ENCODE measurements at regions not wholly inside any gene's neighbourhood (a gene's known extent, or its start where the extent isn't known, plus 50 kb on each side); places are given as distances from the start of the nearest gene placed in this dataset.

- TF ChIP-seq CTCF (conservative IDR thresholded peaks at IDR 0.05; ENCODE audit: low read depth in 2 of 2) (no peak), CREB1 (CRISPR knock-in tag; IDR thresholded peaks at IDR 0.05; ENCODE audit: low read depth) (no peak), POLR2AphosphoS5 (IDR thresholded peaks at IDR 0.05; ENCODE audit: low read depth) (no peak), JUNB (IDR thresholded peaks at IDR 0.05; ENCODE audit: unreplicated experiment) (no peak), EZH2phosphoT487 (IDR thresholded peaks at IDR 0.05; ENCODE audit: unreplicated experiment) (no peak)
- TF ChIP-seq, protein P1, sequence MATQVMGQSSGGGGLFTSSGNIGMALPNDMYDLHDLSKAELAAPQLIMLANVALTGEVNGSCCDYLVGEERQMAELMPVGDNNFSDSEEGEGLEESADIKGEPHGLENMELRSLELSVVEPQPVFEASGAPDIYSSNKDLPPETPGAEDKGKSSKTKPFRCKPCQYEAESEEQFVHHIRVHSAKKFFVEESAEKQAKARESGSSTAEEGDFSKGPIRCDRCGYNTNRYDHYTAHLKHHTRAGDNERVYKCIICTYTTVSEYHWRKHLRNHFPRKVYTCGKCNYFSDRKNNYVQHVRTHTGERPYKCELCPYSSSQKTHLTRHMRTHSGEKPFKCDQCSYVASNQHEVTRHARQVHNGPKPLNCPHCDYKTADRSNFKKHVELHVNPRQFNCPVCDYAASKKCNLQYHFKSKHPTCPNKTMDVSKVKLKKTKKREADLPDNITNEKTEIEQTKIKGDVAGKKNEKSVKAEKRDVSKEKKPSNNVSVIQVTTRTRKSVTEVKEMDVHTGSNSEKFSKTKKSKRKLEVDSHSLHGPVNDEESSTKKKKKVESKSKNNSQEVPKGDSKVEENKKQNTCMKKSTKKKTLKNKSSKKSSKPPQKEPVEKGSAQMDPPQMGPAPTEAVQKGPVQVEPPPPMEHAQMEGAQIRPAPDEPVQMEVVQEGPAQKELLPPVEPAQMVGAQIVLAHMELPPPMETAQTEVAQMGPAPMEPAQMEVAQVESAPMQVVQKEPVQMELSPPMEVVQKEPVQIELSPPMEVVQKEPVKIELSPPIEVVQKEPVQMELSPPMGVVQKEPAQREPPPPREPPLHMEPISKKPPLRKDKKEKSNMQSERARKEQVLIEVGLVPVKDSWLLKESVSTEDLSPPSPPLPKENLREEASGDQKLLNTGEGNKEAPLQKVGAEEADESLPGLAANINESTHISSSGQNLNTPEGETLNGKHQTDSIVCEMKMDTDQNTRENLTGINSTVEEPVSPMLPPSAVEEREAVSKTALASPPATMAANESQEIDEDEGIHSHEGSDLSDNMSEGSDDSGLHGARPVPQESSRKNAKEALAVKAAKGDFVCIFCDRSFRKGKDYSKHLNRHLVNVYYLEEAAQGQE (IDR thresholded peaks at IDR 0.05; ENCODE audit: unreplicated experiment): no peak
These were observed 230.6 kb upstream of the TRPC5 start for GRCh38 chrX:112313201-112313600.
